Tibial nerve (tissue), 4 donors: ENCODE measurements at regions not wholly inside any gene's neighbourhood (a gene's known extent, or its start where the extent isn't known, plus 50 kb on each side); places are given as distances from the start of the nearest gene placed in this dataset.

ENCODE experiments used
- DNase-seq, 2 donors: peaks; one replicate each; pipeline ENCODE4 v3.0.0-alpha.2; 2019; ENCODE audit warnings: low spot score in 2 of 2
- H3K27ac ChIP-seq, 4 donors: fragments of 200-600 bp; sonication (generic) in 3 of 4; one replicate each; pipeline ENCODE4 v1.5.1; 2017 to 2019; ENCODE audit warnings: mild to moderate bottlenecking in 1 of 4
- H3K27me3 ChIP-seq, 2 donors: fragments of 200-600 bp; sonication (generic) in 1 of 2; one replicate each; pipeline versions ENCODE4 v1.5.1 to v1.6.0; 2017 to 2019
- H3K36me3 ChIP-seq, 3 donors: fragments of 200-600 bp; sonication (generic); one replicate each; pipeline ENCODE4 v1.5.1; 2018 to 2019
- H3K4me1 ChIP-seq, 4 donors: fragments of 200-600 bp; sonication (generic) in 3 of 4; one replicate each; pipeline ENCODE4 v1.5.1; 2017 to 2019
- H3K4me3 ChIP-seq, 4 donors: fragments of 200-600 bp; sonication (generic) in 3 of 4; one replicate each; pipeline ENCODE4 v1.5.1; 2017 to 2019; ENCODE audit warnings: mild to moderate bottlenecking in 1 of 4, moderate library complexity in 1 of 4
- H3K9me3 ChIP-seq, 4 donors: fragments of 200-600 bp; sonication (generic) in 3 of 4; one replicate each; pipeline ENCODE4 v1.5.1; 2017 to 2019
- EP300 ChIP-seq, 2 donors: sonication (generic); formaldehyde crosslinking; IDR thresholded peaks; one replicate each; pipeline ENCODE4 v1.6.1; 2017; ENCODE audit warnings: antibody characterized with exemption in 2 of 2, mild to moderate bottlenecking in 1 of 2
- POLR2A ChIP-seq, 2 donors: fragments of 450-650 bp; IDR thresholded peaks; one replicate each; pipeline ENCODE4 v1.6.1; 2017; ENCODE audit warnings: antibody characterized with exemption in 2 of 2, mild to moderate bottlenecking in 2 of 2, moderate library complexity in 2 of 2
- WGBS, 2 donors: methylation state at CpG; one replicate each; pipeline ENCODE4 v1.1.5; 2018; 5-methylcytosine and 5-hydroxymethylcytosine counted together
- TF ChIP-seq, protein P1 (sequence below), 5 experiments: fragments of 200-600 bp in 3 of 5; fragments of 450-650 bp in 2 of 5; sonication (generic) in 3 of 5; IDR thresholded peaks; one replicate each; pipeline ENCODE4 v1.5.1; 2016 to 2019; ENCODE audit warnings: antibody characterized with exemption in 5 of 5, mild to moderate bottlenecking in 3 of 5, moderate library complexity in 2 of 5

DNA sequence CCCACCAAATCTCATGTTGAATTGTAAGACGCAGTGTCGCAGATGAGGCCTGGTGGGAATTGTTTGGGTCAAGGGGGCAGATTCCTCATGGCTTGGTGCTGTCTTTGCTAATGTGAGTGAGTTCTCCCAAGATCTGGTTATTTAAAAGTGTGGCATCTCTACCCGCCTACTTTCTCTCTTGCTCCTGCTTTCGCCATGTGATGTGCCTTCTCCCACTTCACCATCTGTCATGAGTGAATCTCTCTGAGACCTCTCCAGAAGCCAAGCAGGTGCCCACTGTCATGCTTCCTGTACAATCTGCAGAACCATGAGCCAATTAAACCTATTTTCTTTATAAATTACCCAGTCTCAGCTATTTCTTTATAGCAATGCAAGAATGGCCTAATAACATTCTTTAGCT lies 246.6 kb upstream of the CDH20 start:
- no peaks in the 10 kb centered on the region for H3K9me3 ChIP-seq
- WGBS, 2 donors: 84 to 85% methylated on average over 4 of the region's 4 CpGs
- no peaks in the 10 kb centered on the region for H3K27me3 ChIP-seq
- H3K4me1 ChIP-seq: no peaks in the 10 kb centered on the region
- DNase-seq: no peak
- H3K27ac ChIP-seq: no peak overlapping the region
- no peak overlapping the region for H3K4me3 ChIP-seq
- no peak for TF ChIP-seq POLR2A (IDR thresholded peaks at IDR 0.05)
- no peak for TF ChIP-seq EP300 (IDR thresholded peaks at IDR 0.05)
- TF ChIP-seq, protein P1, sequence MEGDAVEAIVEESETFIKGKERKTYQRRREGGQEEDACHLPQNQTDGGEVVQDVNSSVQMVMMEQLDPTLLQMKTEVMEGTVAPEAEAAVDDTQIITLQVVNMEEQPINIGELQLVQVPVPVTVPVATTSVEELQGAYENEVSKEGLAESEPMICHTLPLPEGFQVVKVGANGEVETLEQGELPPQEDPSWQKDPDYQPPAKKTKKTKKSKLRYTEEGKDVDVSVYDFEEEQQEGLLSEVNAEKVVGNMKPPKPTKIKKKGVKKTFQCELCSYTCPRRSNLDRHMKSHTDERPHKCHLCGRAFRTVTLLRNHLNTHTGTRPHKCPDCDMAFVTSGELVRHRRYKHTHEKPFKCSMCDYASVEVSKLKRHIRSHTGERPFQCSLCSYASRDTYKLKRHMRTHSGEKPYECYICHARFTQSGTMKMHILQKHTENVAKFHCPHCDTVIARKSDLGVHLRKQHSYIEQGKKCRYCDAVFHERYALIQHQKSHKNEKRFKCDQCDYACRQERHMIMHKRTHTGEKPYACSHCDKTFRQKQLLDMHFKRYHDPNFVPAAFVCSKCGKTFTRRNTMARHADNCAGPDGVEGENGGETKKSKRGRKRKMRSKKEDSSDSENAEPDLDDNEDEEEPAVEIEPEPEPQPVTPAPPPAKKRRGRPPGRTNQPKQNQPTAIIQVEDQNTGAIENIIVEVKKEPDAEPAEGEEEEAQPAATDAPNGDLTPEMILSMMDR (IDR thresholded peaks at IDR 0.05): no peak
- no peaks in the 10 kb centered on the region for H3K36me3 ChIP-seq

DNA sequence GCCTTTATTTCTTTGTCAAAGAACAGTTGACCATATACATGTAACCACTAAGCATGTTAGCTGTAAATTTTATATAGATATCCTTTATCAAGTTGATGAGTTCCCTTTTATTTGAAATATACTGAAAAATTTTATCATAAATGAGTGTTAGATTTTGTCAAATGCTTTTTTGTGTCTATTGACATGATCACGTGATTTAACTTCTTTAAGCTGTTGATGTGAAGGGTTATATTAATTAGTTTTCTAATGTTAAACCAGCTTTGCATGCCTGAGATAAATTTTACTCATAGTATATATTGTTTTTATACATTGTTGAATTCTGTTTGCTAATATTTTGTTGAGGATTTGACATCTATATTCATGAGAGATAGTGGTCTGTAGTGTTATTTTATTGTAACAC lies 241.9 kb upstream of the CDH20 start:
- Histone ChIP-seq H3K4me1 (no peaks in the 10 kb centered on the region), H3K27me3 (no peaks in the 10 kb centered on the region), H3K36me3 (no peaks in the 10 kb centered on the region), H3K27ac (no peak overlapping the region), H3K9me3 (no peaks in the 10 kb centered on the region), H3K4me3 (no peak overlapping the region)
- no peak for TF ChIP-seq EP300 (IDR thresholded peaks at IDR 0.05)
- TF ChIP-seq, protein P1 (IDR thresholded peaks at IDR 0.05): no peak
- no peak for TF ChIP-seq POLR2A (IDR thresholded peaks at IDR 0.05)
- no peak for DNase-seq
- 87% methylated on average over 1 of the region's 1 CpG for WGBS, 2 donors

DNA sequence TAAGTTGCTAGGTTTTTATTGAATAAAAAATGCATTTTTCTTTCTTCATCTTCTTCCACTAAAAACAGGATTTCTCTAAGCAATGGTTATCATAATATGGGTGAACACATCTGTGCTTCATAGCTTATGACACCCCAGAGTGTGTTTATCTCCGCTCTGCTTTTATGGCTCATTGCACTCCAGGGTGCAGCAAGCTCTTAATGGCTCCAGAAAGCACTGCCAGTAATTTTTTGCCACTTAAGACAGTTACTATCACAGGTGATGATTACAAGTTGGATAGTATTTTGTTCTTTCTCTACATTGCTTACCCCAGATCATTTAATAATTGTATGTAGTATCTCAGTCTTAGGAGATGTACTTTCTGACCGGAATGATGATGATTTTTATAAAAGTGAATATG lies 239.3 kb upstream of the CDH20 start:
- no peaks in the 10 kb centered on the region for H3K9me3 ChIP-seq
- H3K4me1 ChIP-seq: no peaks in the 10 kb centered on the region
- H3K27ac ChIP-seq: no peak overlapping the region
- no peaks in the 10 kb centered on the region for H3K27me3 ChIP-seq
- H3K4me3 ChIP-seq: no peak overlapping the region
- TF ChIP-seq, protein P1 (IDR thresholded peaks at IDR 0.05): no peak
- TF ChIP-seq EP300 (IDR thresholded peaks at IDR 0.05): no peak
- no peak for TF ChIP-seq POLR2A (IDR thresholded peaks at IDR 0.05)
- 73% methylated on average over 2 of the region's 2 CpGs for WGBS, 2 donors
- no peaks in the 10 kb centered on the region for H3K36me3 ChIP-seq
- DNase-seq: no peak

DNA sequence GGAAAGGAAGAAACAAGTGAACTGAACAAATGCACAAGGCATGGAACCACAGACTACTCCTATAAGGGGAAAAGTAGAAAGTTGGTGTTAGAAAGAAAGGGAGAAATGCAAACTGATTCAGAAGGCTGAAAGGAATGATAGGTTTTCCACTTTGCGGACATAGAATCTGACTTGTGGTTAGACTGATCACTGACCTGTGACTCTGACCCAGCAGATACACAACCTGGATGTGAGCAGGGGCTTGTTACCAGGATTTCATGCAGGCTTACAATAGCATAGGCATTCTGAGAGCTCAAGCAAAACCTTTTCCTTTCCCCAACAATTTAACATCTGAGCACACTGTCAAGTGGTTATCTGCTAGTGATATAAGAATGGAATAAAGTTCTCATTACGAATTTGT lies 237.0 kb upstream of the CDH20 start:
- H3K36me3 ChIP-seq: no peaks in the 10 kb centered on the region
- H3K9me3 ChIP-seq: no peaks in the 10 kb centered on the region
- TF ChIP-seq POLR2A (IDR thresholded peaks at IDR 0.05): no peak
- TF ChIP-seq, protein P1 (IDR thresholded peaks at IDR 0.05): no peak
- DNase-seq: no peak
- 89 to 93% methylated on average over 2 of the region's 2 CpGs for WGBS, 2 donors
- H3K4me3 ChIP-seq: no peak overlapping the region
- H3K27ac ChIP-seq: no peak overlapping the region
- H3K27me3 ChIP-seq: no peaks in the 10 kb centered on the region
- H3K4me1 ChIP-seq: no peaks in the 10 kb centered on the region

DNA sequence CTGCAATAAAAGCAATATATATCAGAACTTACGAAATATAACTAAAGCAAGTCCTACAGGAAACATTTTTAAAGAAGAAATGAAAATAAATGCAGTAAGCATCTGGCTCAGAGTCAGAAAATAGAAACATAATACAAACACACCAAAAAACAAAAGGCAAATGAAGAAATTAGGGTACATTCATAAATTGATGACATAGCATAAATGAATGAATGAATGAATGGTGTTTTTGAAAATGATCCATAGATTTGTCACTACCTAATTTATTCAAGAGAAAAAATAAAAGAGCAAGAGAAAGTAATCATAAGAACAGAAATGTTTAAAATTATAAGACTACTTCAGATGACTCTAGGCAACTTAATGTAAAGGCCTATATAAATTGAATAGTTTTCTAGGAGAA lies 226.1 kb upstream of the CDH20 start:
- Histone ChIP-seq H3K4me1 (no peaks in the 10 kb centered on the region), H3K27ac (no peak overlapping the region), H3K27me3 (no peaks in the 10 kb centered on the region), H3K9me3 (no peaks in the 10 kb centered on the region), H3K36me3 (no peaks in the 10 kb centered on the region), H3K4me3 (no peak overlapping the region)
- no peak for DNase-seq
- TF ChIP-seq, protein P1 (IDR thresholded peaks at IDR 0.05): no peak
- TF ChIP-seq EP300 (IDR thresholded peaks at IDR 0.05) (no peak), POLR2A (IDR thresholded peaks at IDR 0.05) (no peak)
- WGBS, 2 donors: 84 to 93% methylated on average over 1 of the region's 1 CpG
